Endothelial cell of hepatic sinusoid (primary cell): ENCODE measurements at regions not wholly inside any gene's neighbourhood (a gene's known extent, or its start where the extent isn't known, plus 50 kb on each side); places are given as distances from the start of the nearest gene placed in this dataset.

ENCODE experiments used
- in situ Hi-C: cut with HindIII; loops from 2 replicates; pipeline ENCODE4 v1.10.0; 2017; ENCODE audit warnings: low sequenced_read_pairs

GRCh38 chr9:115250621-115251032 lies 132.7 kb upstream of the TNC start:
- in situ Hi-C loops: no loop called here

GRCh38 chr9:115254287-115255180 lies 136.6 kb upstream of the TNC start:
- in situ Hi-C loops: no loop called here

GRCh38 chr9:115261656-115262081 lies 143.7 kb upstream of the TNC start:
- in situ Hi-C loops: no loop called here

DNA sequence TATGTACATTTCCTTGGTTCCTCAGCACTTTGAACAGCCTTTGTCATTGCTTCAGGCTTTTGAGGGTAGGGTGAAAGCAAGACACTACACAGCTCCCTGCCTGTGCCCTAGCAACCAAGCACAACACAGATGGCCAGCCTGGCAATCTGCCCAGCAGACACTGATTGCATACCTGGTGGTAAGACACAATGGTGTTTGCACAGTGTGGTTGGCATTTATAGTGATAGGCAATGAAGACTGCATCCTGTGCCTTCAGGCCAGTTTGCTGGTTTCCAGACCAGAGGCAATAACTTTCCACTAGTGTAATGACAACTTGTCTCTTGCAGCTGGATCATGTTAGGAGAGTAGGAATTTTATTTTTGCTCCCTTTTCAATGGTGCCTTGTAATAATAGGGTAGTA lies 144.5 kb upstream of the TNC start:
- in situ Hi-C loops: no loop called here

GRCh38 chr9:115262952-115263351 lies 145.0 kb upstream of the TNC start:
- in situ Hi-C loops: no loop called here

DNA sequence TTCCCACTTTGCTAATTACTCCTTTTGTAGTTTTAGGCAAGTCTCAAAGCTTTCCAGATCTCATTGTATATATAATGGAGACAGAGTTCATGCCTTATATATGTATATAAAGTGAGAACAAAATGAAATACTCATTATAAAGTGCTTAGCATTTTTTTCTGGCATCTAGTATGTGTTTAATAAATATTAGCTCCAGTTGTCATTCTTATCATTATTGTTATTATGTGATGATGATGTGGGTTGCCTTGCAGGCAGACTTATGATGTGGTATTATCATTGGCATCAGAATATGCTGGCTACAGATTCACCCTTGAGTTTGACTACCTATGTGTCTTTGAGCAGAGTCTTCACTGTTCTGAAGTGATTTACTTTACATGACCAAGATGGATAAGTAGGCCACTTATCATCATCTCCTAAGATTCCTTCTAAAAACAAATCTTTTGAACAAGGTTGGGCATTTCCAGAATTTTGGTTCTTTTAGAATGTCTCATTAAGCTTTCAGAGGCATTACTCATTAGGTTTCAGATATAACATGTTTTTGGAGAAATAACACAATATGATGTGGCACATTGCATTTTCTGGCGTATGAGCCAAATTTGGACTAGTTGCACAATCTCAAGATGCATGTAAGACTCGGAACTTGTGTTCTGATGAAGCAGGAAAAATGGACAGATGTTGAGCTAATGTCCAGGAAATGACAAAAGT lies 145.6 kb upstream of the TNC start:
- in situ Hi-C loops: no loop called here

- in situ Hi-C loops: no loop called here
Measured at GRCh38 chr9:115264313-115264712, 146.4 kb upstream of the TNC start.

GRCh38 chr9:115267790-115268189 lies 149.8 kb upstream of the TNC start:
- in situ Hi-C loops: no loop called here

- in situ Hi-C loops: loop anchor here (5.0 kb wide), 1 partner anchor 53 kb away; no protein-coding TSS in a partner anchor
Measured at GRCh38 chr9:115275753-115276152, 157.8 kb upstream of the TNC start.

GRCh38 chr9:115276621-115277020 lies 158.7 kb upstream of the TNC start:
- in situ Hi-C loops: loop anchor here (5.0 kb wide), 1 partner anchor 54 kb away; no protein-coding TSS in a partner anchor

- in situ Hi-C loops: loop anchor here (5.0 kb wide), 1 partner anchor 55 kb away; no protein-coding TSS in a partner anchor
Measured at GRCh38 chr9:115277301-115277700, 159.3 kb upstream of the TNC start.

DNA sequence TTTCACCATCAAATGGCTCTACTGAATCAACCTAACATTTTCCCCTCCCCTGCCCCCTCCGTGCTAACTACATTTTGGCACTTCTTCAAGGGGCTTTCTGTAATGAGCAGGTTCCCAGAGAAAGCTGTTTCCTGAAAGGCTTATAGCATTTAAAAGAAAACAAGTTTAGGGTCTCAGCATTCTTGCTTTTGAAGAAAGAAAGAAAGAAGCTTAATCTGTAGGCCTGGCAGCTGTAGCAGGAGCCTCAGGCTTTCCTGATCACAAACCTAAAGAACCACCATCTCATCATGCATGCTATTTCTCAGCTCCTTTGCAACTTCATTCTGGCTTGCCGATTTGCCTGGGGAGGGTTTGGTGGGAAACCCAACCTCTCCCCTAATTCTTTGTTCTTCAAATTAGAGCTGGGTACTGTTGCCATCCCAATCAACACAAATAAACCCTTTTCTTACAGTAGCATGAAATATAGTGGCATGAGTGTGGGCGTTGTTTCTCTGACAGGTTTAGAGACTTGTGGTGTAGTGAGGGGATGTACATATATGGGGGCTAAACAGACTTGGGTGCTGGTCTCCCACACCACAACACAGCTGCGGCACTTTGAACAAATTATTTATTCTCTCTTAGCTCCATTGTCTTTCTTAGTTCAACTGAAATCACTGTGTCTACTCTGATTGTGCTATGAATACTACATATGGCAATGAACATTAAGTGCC lies 160.5 kb upstream of the TNC start:
- in situ Hi-C loops: loop anchor here (5.0 kb wide), 1 partner anchor 56 kb away; no protein-coding TSS in a partner anchor

GRCh38 chr9:115283395-115283794 lies 165.4 kb upstream of the TNC start:
- in situ Hi-C loops: no loop called here

DNA sequence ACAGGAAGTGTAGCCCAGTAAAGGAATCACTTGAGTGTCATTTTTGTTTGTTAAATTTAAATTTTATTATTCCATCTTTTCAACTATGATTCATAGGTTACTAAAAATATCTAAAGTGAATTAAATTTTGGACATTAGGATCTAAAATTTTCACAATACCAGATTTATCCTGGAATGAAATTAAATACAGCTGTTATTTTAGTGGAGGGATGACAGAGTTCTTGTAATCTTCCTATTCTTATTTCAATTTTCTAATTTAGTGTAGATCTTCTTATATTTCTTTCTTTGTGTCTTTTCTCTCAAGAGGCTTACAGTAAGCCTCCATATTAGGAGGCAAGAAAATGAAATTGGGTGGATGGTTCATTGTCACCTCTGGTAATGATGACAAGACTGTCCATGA lies 167.9 kb upstream of the TNC start:
- in situ Hi-C loops: no loop called here

GRCh38 chr9:115286411-115286810 lies 168.5 kb upstream of the TNC start:
- in situ Hi-C loops: no loop called here

GRCh38 chr9:115289757-115290208 lies 171.8 kb upstream of the TNC start:
- in situ Hi-C loops: no loop called here

GRCh38 chr9:115291841-115292240 lies 173.9 kb upstream of the TNC start:
- in situ Hi-C loops: no loop called here

- in situ Hi-C loops: no loop called here
Measured at GRCh38 chr9:115292584-115293279, 174.8 kb upstream of the TNC start.

- in situ Hi-C loops: no loop called here
Measured at GRCh38 chr9:115295734-115296133, 177.8 kb upstream of the TNC start.

DNA sequence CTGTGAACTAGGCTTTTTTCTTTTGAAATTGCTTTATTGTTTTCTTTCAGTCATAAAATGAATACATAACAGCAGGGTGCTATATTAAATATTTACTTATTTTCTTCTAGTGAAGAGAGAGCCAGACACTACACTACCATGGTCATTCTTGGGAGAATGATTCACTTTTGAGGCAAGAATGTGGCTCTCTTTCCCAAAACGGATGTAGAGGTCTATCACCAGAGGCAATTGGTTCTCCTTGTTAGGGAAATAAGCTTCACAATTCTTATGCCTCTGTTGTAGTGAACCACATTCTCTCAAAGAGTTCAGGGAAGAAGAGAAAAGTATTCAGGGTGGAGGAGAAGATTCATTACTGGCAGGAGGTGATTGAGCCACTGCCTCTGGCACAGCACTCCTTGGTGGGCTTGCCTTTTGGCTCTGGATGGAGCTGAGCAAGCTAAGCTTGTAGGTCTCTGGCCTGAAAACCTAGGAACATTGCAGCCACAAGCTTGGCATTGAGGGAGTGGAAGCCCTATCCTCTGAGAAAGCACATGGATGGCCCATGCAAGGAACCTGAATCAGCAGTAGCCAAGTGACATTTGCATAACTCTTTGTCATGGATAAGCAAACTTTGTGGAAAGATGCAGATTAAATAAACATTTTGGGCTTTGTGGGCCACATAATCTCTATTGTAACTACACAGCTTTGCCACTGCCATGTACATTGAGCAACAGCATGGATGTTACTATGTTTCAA lies 179.0 kb upstream of the TNC start:
- in situ Hi-C loops: no loop called here
